ENCODE measurements at regions not wholly inside any gene's neighbourhood (a gene's known extent, or its start where the extent isn't known, plus 50 kb on each side); places are given as distances from the start of the nearest gene placed in this dataset.

- no peak overlapping the region for H3K4me3 ChIP-seq (ENCODE audit: low read depth, low read length)
- no peak for TF ChIP-seq CTCF (IDR thresholded peaks at IDR 0.05; ENCODE audit: control insufficient read depth, extremely low read depth, insufficient read depth)
- no peak for DNase-seq (ENCODE audit: low read depth)
These were observed 240.3 kb upstream of the IRX3 start for GRCh38 chr16:54526916-54527315.

DNA sequence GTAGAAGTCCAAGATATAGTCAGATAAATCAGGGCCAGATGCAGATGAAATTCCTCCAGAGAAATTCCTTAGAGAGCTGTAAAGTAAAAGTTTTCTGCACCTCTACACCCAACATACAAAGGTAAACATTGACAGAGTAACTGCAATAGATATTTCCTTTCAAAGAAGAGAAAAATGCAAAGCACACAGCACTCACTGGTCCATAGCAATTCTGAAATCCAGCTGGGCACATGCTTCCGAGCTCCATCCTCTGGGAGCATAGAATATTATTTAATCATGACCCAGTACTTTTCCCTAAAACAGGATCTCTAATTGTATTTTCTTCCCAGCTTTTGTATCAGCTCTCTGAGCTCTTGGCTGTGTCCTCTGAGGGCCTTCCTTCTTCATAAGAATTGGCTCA lies 239.5 kb upstream of the IRX3 start:
- DNase-seq (ENCODE audit: low read depth), result no peak
- no peak overlapping the region for H3K4me3 ChIP-seq (ENCODE audit: low read depth, low read length)
- TF ChIP-seq CTCF (IDR thresholded peaks at IDR 0.05; ENCODE audit: control insufficient read depth, extremely low read depth, insufficient read depth), result no peak

DNA sequence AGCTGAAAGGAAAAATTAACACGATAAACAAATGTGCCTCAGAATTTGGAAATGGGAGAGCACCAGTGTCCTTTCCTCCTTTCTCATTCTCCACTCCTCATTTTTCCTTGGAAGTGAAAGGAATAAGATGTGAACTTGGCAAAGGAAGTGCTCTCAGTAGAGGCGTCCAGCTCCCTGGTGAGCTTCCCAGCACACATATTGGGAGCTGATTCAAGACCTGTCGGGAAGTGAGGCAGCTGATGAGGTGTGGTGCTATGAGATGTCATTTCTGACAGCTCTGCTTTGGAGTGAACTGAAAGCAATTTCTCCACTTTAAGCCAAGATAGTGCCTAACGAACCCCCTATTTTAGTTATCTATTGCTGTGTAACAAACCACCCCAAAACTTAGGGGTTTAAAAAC lies 238.5 kb upstream of the IRX3 start:
- no peak for TF ChIP-seq CTCF (IDR thresholded peaks at IDR 0.05; ENCODE audit: control insufficient read depth, extremely low read depth, insufficient read depth)
- DNase-seq (ENCODE audit: low read depth), result no peak
- no peak overlapping the region for H3K4me3 ChIP-seq (ENCODE audit: low read depth, low read length)

DNA sequence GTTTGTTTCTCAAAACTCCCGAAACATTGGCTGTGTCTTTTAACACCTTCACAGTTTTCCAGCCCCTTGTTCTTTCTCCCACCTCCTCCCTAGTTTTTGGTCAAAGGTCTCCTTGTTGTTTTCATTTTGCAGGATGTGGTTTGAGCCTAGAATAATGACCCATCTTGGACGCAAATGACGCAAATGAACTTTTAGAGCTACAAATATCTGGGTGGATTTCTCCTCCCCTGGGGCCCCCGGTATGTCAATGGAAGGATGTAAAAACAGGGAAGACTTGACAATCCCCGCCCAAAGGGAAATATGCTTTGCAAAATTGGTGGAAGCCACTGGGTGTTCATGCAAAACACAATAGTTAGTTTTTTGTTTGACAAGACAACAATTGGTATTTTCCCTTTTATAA lies 236.0 kb upstream of the IRX3 start:
- no peak for DNase-seq (ENCODE audit: low read depth)
- no peak overlapping the region for H3K4me3 ChIP-seq (ENCODE audit: low read depth, low read length)
- no peak for TF ChIP-seq CTCF (IDR thresholded peaks at IDR 0.05; ENCODE audit: control insufficient read depth, extremely low read depth, insufficient read depth)

DNA sequence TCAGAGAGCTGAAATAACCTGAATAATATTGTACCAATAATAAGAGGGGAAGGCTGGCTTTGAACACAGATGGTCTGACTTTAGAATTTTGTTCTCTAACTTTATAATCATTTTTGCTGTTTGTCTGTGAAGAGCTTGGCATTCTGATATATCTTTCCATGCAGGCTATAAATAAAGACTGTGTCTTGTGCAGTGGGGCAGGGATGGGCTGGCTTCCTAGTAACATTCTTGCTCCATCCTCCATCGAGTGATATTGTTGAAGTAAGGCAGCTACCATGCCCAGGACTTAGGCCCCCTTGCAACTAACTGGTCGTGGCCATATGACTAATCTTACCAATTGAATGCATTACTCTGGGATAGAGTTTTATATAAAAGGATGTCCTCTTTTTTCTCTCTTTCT lies 234.7 kb upstream of the IRX3 start:
- TF ChIP-seq CTCF (IDR thresholded peaks at IDR 0.05; ENCODE audit: control insufficient read depth, extremely low read depth, insufficient read depth), result no peak
- no peak for DNase-seq (ENCODE audit: low read depth)
- no peak overlapping the region for H3K4me3 ChIP-seq (ENCODE audit: low read depth, low read length)

GRCh38 chr16:54519161-54519695 lies 232.6 kb upstream of the IRX3 start:
- no peak for DNase-seq (ENCODE audit: low read depth)
- TF ChIP-seq CTCF (IDR thresholded peaks at IDR 0.05; ENCODE audit: control insufficient read depth, extremely low read depth, insufficient read depth), result no peak
- H3K4me3 ChIP-seq (ENCODE audit: low read depth, low read length), result no peak overlapping the region

GRCh38 chr16:54517181-54517580 lies 230.6 kb upstream of the IRX3 start:
- no peak for DNase-seq (ENCODE audit: low read depth)
- H3K4me3 ChIP-seq (ENCODE audit: low read depth, low read length), result no peak overlapping the region
- no peak for TF ChIP-seq CTCF (IDR thresholded peaks at IDR 0.05; ENCODE audit: control insufficient read depth, extremely low read depth, insufficient read depth)

Measured in LNCaP clone FGC (cell line).